ENCODE measurements at regions not wholly inside any gene's neighbourhood (a gene's known extent, or its start where the extent isn't known, plus 50 kb on each side); places are given as distances from the start of the nearest gene placed in this dataset.
A peak's percentile ranks its signal among the peaks of the same experiment; 100 is the strongest.

GRCh38 chr14:92252323-92252722, 70.6 kb upstream of the SLC24A4 start:
- H3K36me3 ChIP-seq: no peaks in the 10 kb centered on the region
- no peak overlapping the region for H3K4me3 ChIP-seq
- intact Hi-C loops (cut with DNase I): no loop called here
- no peaks in the 10 kb centered on the region for H3K9me3 ChIP-seq
- peaks cover 14% of the 10 kb centered on the region for H3K4me1 ChIP-seq
- DNase-seq (no peak), ATAC-seq (no peak)
- TF ChIP-seq CTCF (IDR thresholded peaks at IDR 0.05): no peak
- H3K27me3 ChIP-seq: peaks cover 33% of the 10 kb centered on the region
- H3K27ac ChIP-seq: no peak overlapping the region

- DNase-seq (no peak), ATAC-seq (peak; percentile 69)
- intact Hi-C loops (cut with DNase I): no loop called here
- Histone ChIP-seq H3K4me3 (no peak overlapping the region), H3K36me3 (no peaks in the 10 kb centered on the region), H3K4me1 (peaks cover 8% of the 10 kb centered on the region), H3K27ac (no peak overlapping the region), H3K9me3 (no peaks in the 10 kb centered on the region), H3K27me3 (peaks cover 34% of the 10 kb centered on the region)
- TF ChIP-seq CTCF (IDR thresholded peaks at IDR 0.05): no peak
These were observed 69.5 kb upstream of the SLC24A4 start for GRCh38 chr14:92253381-92253894.

GRCh38 chr14:92254786-92255185, 68.2 kb upstream of the SLC24A4 start:
- Histone ChIP-seq H3K27me3 (peaks cover 34% of the 10 kb centered on the region), H3K27ac (no peak overlapping the region), H3K4me3 (no peak overlapping the region), H3K36me3 (no peaks in the 10 kb centered on the region), H3K9me3 (no peaks in the 10 kb centered on the region), H3K4me1 (peaks cover 8% of the 10 kb centered on the region)
- no peak for TF ChIP-seq CTCF (IDR thresholded peaks at IDR 0.05)
- peak; percentile 76 for ATAC-seq
- DNase-seq: peak; percentile 74
- intact Hi-C loops (cut with DNase I): no loop called here

DNA sequence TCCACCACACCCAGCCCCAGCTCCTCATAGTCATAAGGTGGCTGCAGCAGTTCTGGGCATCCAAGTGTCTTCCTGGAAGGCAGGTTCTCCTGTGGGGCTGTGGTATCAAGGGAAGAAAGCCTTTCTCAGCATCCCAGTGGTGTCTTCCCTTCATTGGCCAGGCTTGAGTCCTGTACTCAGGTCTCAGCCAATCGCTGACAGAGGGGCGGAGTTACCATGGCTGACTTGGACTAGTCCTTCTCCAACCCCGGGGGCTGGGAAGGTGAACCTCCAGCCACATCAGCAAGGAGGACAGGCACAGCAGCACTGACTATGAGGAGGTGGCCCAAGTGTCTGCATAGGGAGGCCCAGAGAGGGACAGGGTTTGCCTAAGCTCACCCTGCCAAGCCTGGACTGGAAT, 64.0 kb upstream of the SLC24A4 start:
- ATAC-seq (no peak), DNase-seq (no peak)
- peaks cover 27% of the 10 kb centered on the region for H3K27me3 ChIP-seq
- no peaks in the 10 kb centered on the region for H3K36me3 ChIP-seq
- no peaks in the 10 kb centered on the region for H3K9me3 ChIP-seq
- no peak for TF ChIP-seq CTCF (IDR thresholded peaks at IDR 0.05)
- H3K27ac ChIP-seq: no peak overlapping the region
- intact Hi-C loops (cut with DNase I): no loop called here
- no peak overlapping the region for H3K4me3 ChIP-seq
- H3K4me1 ChIP-seq: peaks cover 8% of the 10 kb centered on the region

DNA sequence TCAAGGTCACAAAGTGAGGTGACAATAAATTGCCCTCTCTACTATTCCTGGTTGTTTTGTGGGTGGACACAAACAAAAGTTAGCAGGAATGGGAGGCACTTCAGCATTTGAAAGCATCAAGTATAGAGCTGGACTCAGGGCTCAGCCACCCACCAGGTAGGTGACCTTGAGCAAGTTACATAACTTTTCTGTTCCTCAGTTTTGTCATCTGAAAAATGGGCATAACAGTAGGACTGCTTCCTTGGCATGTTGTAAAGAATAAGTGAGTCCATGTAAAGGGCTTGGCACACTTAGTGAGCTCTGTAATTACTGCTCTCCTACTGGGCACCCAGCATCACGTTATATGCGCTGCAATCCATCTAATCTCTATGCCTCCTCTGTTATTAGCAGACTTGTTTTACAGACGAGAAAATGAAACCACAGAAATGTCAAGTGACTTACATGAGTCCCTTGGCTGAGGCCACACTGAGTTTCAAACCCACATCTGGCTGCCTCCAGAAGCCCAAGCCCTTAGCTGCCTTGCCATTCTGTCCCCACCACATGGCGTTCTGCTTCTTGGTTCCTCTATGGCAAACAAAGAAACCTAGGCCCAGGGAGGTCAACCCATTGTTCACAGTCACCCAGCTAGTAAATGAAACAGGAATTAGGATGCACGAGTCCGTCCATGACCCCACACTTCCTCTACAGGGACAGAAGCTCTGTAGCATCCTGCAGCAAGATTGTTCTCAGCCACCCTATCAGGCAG, 63.2 kb upstream of the SLC24A4 start:
- Histone ChIP-seq H3K27me3 (peaks cover 23% of the 10 kb centered on the region), H3K27ac (no peak overlapping the region), H3K4me3 (no peak overlapping the region), H3K36me3 (no peaks in the 10 kb centered on the region), H3K4me1 (peaks cover 5% of the 10 kb centered on the region), H3K9me3 (no peaks in the 10 kb centered on the region)
- no peak for TF ChIP-seq CTCF (IDR thresholded peaks at IDR 0.05)
- intact Hi-C loops (cut with DNase I): no loop called here
- ATAC-seq: peak; percentile 81
- no peak for DNase-seq
